ELF-1 (cell line): ENCODE measurements at regions not wholly inside any gene's neighbourhood (a gene's known extent, or its start where the extent isn't known, plus 50 kb on each side); places are given as distances from the start of the nearest gene placed in this dataset.
"Not testable (repeated sequence)": the region's sequence is repeated elsewhere in the genome, so short reads cannot be mapped to it uniquely, and the experiment has no call there.

ENCODE experiments used
- DNase-seq: peaks from one replicate; pipeline ENCODE4 v3.0.0-alpha.2; 2016; ENCODE audit warnings: low read depth, low spot score

DNA sequence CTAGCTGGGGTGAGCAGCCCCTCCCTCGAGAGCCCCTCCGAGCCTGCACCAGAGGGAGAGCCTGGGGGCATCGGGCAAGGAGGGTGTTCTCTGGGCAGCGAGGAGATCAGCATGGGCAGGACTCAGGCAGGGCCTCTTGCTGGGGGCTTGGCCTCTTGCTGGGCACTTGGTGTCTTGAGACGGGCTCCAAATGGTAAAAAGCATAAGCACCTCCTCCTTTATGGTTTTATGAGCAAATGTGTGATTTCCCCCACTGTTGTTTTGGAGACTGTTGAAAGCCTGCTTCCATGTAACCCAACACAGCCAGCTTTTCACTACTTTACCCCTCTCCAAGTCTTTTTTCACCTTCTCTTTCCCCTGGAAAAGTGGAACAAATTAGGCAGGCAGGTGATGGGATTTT, 239.3 kb downstream of the TLE3 start:
- no peak for DNase-seq

- DNase-seq: no peak
These were observed 237.9 kb downstream of the TLE3 start for GRCh38 chr15:69859866-69860265.

GRCh38 chr15:69860321-69860720, 237.4 kb downstream of the TLE3 start:
- no peak for DNase-seq

GRCh38 chr15:69860921-69861320, 236.8 kb downstream of the TLE3 start:
- no peak for DNase-seq

DNA sequence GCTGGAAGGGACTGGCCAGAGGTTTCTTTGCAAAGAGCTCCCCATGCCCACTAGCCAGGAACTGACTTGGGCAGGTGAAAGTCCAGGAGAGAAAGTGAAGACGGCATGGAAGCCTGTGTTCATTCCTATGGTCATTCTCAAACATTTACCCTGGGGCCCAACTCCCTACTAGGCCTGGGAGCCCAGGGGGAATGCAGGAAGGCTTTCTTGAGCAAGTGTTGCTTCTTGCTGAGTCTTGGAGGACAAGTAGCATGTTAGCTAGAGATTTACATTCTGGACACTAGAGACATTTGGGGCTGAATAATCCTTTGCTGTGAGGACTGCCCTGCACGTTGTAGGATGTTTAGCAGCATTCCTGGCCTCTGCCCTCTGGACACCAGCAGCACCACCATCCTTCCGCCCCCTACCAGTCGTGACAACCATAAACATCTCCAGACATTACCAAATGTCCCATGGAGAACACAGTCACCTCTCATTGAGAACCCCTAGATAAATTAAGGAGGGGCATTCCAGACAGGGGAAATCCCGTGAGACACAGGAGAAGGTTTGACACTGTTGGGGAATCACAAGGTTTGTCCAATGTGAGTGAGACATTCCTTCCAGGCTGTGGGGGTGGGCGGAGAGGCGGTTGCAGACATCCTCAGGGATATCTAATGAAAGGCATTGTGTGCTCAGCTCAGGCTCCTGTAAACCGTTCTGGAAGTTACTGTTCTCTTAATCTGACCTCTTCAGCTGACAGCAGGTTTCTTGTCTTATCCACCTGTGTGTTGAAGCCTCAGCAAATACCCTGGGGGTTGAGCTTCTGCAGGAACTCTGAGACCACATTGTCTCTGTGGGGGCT, 236.2 kb downstream of the TLE3 start:
- peak; percentile 84 for DNase-seq

DNA sequence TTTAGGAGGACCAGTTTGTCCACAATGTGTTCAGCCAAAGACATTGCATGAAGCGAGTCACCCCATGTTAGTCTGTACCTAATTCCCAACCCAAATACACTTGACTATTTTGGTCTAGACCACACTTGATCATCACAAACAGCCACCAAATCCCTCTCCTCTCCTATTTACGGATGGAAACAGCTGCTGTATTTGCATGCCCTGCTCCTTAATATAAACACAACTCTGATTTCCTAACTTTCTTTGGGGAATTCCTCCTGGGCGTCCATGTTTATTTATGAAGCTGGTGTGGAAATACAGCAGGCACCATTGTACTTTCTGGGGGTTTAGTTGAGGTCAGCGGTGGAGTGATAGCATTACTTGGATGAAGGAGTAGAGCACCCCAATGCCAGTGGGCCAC, 235.2 kb downstream of the TLE3 start:
- DNase-seq: no peak

- DNase-seq: peak; percentile 39
These were observed 234.3 kb downstream of the TLE3 start for GRCh38 chr15:69863446-69863845.

DNA sequence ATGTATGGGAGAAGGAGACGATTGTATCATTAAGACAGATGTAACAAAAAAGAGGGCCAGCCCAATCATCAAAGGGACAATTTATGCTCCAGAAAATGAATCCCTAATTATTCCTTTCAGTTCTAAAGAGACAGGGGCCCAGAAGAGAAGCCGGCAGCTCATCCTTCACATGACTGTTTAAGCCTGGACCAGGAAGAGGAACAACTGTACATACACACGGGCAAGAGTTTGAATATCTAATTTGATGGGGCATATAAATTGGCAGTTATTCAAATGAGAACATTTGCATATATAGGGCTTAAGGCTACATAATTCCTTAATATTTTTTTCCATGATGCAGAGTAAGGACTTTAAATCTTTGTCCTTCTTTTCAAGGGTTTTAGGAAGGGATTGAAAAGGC, 232.3 kb downstream of the TLE3 start:
- DNase-seq: no peak

- DNase-seq: no peak
These were observed 229.0 kb downstream of the TLE3 start for GRCh38 chr15:69868756-69869155.

- no peak for DNase-seq
These were observed 228.4 kb downstream of the TLE3 start for GRCh38 chr15:69869291-69869690.

- DNase-seq: no peak
These were observed 227.7 kb downstream of the TLE3 start for GRCh38 chr15:69869881-69870505.

GRCh38 chr15:69871511-69872134, 226.1 kb downstream of the TLE3 start:
- no peak for DNase-seq

- no peak for DNase-seq
These were observed 223.9 kb downstream of the TLE3 start for GRCh38 chr15:69873807-69874206.

DNA sequence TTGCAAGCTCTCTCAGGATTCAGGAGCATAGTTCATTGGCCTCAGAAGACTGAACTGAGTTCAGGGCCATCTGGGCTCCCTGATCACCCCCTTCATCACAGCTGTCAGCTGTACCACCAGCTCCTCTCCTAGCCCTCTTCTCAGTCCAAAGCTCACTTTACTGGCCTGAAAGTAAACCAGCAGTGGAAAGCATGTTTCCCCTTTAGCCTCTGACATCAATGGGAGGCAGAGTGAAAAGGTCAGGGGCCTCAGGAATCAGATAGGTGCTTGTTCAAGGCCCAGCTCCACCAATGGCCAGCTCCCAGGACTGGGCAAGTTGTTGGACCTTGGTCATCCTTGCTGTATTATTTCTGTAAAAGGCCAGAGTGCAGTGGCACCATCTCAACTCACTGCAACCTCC, 223.4 kb downstream of the TLE3 start:
- no peak for DNase-seq

DNA sequence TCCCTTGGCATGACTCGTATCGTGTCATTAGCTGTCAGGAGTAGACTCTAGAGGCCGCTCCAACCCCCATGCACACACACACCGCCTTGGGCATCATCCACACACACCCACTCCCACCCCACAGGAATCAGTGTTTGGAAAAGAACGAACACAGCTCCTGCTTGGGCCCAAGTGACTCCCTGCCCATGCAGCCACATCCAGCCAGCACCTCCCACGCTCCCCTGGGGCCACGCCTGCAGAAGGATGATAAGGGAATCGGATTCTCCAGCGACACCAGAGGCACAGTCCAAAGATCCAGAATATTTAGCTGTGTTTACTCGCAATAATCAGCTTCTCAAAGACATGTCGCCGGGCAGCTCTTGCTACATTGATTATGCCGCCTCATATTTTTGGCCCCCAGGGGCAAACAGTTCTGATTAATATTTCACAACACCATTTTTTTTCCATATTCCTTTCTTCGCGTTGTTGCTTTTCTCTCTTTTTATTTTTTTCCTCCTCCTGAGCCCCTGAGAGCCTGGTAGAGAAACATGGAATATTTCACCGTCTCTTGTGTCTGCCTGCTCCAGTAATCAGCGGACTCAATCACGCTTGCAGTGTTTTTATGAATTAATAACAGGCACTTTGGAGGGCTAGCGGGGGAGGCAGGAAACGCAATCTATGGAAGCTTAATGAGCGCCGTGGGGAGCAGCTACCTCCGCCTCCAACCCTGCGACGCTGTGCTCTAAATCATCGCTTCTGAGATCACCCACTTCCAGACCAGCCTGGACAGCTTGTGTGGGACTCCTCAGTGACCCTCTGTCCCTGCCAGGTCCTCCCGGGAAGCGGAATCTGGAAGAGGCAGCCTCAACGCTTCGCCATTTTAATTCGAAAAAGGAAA, 221.4 kb downstream of the TLE3 start:
- DNase-seq: no peak

DNA sequence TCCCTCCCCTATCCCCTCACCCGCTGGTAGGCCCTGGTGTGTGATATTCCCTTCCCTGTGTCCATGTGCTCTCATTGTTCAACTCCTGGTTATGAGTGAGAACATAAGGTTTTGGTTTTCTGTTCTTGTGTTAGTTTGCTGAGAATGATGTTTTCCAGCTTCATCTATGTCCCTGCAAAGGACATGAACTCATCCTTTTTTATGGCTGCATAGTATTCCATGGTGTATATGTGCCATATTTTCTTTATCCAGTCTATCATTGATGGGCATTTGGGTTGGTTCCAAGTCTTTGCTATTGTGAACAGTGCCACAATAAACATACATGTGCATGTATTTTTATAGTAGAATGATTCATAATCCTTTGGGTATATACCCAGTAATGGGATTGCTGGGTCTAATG, 217.8 kb downstream of the TLE3 start:
- not testable (repeated sequence) for DNase-seq

GRCh38 chr15:69880571-69881301, 217.0 kb downstream of the TLE3 start:
- no peak for DNase-seq

DNA sequence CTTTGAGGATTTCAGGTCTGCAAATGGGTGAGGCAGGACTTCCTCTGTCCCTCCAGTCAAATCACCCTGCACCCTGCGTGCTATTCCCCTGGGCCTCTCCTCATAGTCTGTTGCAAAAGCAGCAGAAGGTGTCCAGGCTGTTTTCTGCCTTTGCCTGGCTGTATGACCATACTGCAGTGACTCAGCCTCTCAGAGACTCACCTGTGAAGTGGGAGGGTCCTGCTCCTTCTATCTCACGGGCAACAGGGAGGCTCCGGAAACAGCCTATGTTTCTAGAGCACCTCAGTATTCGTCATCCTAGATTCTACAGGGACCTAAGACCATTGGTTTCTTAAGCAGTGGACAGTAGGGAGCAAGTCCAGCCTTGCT, 216.4 kb downstream of the TLE3 start:
- no peak for DNase-seq

- DNase-seq: no peak
These were observed 216.0 kb downstream of the TLE3 start for GRCh38 chr15:69881766-69882165.

DNA sequence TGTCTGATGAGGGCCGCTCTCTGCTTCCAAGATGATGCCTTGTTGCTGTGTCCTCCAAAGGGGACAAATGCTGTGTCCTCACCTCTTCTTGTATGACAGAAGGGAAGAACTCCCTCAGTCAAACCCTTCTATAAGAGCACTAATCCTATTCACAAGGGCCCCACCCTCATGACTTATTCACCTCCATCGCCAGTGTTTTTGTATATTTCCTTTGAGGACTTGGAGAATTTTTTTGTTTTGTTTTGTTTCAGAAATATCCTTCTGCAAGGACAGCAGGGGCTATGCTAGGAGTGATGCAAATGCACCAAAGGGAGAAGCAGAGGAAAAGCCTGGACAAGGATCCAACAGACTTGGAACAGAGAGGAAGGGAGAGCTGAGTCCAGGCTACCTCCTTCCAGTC, 214.4 kb downstream of the TLE3 start:
- DNase-seq: no peak
